NCI-H345 treated with DMSO at 0.1 percent for 48 hours (cell line): ENCODE measurements at regions not wholly inside any gene's neighbourhood (a gene's known extent, or its start where the extent isn't known, plus 50 kb on each side); places are given as distances from the start of the nearest gene placed in this dataset.

Experiments used
- DNase-seq: peaks from one replicate; lab custom pipeline; 2025; ENCODE audit not compliant: unreplicated experiment; lab: John Stamatoyannopoulos, UW

- DNase-seq = no peak
Observed at GRCh38 chr11:32039149-32039548, 51.7 kb upstream of the RCN1 start.

GRCh38 chr11:32034680-32035079, 56.2 kb upstream of the RCN1 start:
- no peak for DNase-seq

- DNase-seq = no peak
Observed at GRCh38 chr11:32034149-32034548, 56.7 kb upstream of the RCN1 start.

GRCh38 chr11:32033491-32033890, 57.4 kb upstream of the RCN1 start:
- DNase-seq = no peak

- DNase-seq = no peak
Observed at GRCh38 chr11:32033067-32033466, 57.8 kb upstream of the RCN1 start.

- DNase-seq = no peak
Observed at GRCh38 chr11:32032478-32032877, 58.4 kb upstream of the RCN1 start.

- DNase-seq = no peak
Observed at GRCh38 chr11:32032052-32032451, 58.8 kb upstream of the RCN1 start.

- no peak for DNase-seq
Observed at GRCh38 chr11:32030875-32031503, 59.9 kb upstream of the RCN1 start.

- no peak for DNase-seq
Observed at GRCh38 chr11:32029721-32030120, 61.2 kb upstream of the RCN1 start.

- no peak for DNase-seq
Observed at GRCh38 chr11:32028201-32028600, 62.7 kb upstream of the RCN1 start.

GRCh38 chr11:32026766-32027165, 64.1 kb upstream of the RCN1 start:
- DNase-seq = no peak

- no peak for DNase-seq
Observed at GRCh38 chr11:32024948-32025347, 65.9 kb upstream of the RCN1 start.

GRCh38 chr11:32023370-32024305, 67.2 kb upstream of the RCN1 start:
- no peak for DNase-seq

- no peak for DNase-seq
Observed at GRCh38 chr11:32018672-32019071, 72.2 kb upstream of the RCN1 start.

- no peak for DNase-seq
Observed at GRCh38 chr11:32016111-32016510, 74.8 kb upstream of the RCN1 start.

- no peak for DNase-seq
Observed at GRCh38 chr11:32015427-32015826, 75.4 kb upstream of the RCN1 start.

GRCh38 chr11:32013603-32014002, 77.3 kb upstream of the RCN1 start:
- no peak for DNase-seq

- DNase-seq = no peak
Observed at GRCh38 chr11:32012049-32012448, 78.8 kb upstream of the RCN1 start.

- no peak for DNase-seq
Observed at GRCh38 chr11:32008880-32009551, 81.9 kb upstream of the RCN1 start.

GRCh38 chr11:32006799-32007388, 84.0 kb upstream of the RCN1 start:
- DNase-seq = no peak

- no peak for DNase-seq
Observed at GRCh38 chr11:32005786-32006416, 85.0 kb upstream of the RCN1 start.
